GM12891 (cell line): ENCODE measurements at regions not wholly inside any gene's neighbourhood (a gene's known extent, or its start where the extent isn't known, plus 50 kb on each side); places are given as distances from the start of the nearest gene placed in this dataset.

Experiments used
- PAX5 ChIP-seq: IDR thresholded peaks from 2 replicates; pipeline ENCODE4 v1.6.1; 2011; ENCODE audit warnings: low read length, moderate library complexity, mild to moderate bottlenecking; ENCODE audit not compliant: insufficient read depth, severe bottlenecking
- POLR2A ChIP-seq: IDR thresholded peaks from 2 replicates; pipeline ENCODE4 v1.6.1; 2011; ENCODE audit warnings: low read depth, low read length, control low read depth
- POLR2AphosphoS5 ChIP-seq: IDR thresholded peaks from 2 replicates; pipeline ENCODE4 v1.6.1; 2011; ENCODE audit warnings: low read depth, low read length, control low read depth
- SPI1 ChIP-seq: IDR thresholded peaks from 2 replicates; pipeline ENCODE4 v1.6.1; 2011; ENCODE audit warnings: low read depth, low read length, control low read depth
- TAF1 ChIP-seq: IDR thresholded peaks from 2 replicates; pipeline ENCODE4 v1.6.1; 2011; ENCODE audit warnings: low read depth, low read length, control low read depth

- TF ChIP-seq TAF1 = no peak
- TF ChIP-seq POLR2AphosphoS5 = no peak
- no peak for TF ChIP-seq POLR2A
- no peak for TF ChIP-seq SPI1
- TF ChIP-seq PAX5 = no peak
Measured at GRCh38 chr2:118274841-118275510, 186.7 kb downstream of the INSIG2 start.
